Gastroesophageal sphincter (tissue), 3 donors: ENCODE measurements at regions not wholly inside any gene's neighbourhood (a gene's known extent, or its start where the extent isn't known, plus 50 kb on each side); places are given as distances from the start of the nearest gene placed in this dataset.

Experiments used
- CTCF ChIP-seq, 4 experiments: fragments of 200-600 bp in 2 of 4; fragments of 450-650 bp in 2 of 4; sonication (generic) in 1 of 4; IDR thresholded peaks; one replicate each; pipeline ENCODE4 v1.5.1; 2017 to 2019; ENCODE audit warnings: antibody characterized with exemption in 4 of 4, mild to moderate bottlenecking in 2 of 4, moderate library complexity in 2 of 4
- EP300 ChIP-seq: sonication (generic); formaldehyde crosslinking; IDR thresholded peaks from one replicate; pipeline ENCODE4 v1.6.1; 2017; ENCODE audit warnings: antibody characterized with exemption, mild to moderate bottlenecking
- POLR2A ChIP-seq, 2 donors: fragments of 450-650 bp; IDR thresholded peaks; one replicate each; pipeline ENCODE4 v1.6.1; 2017; ENCODE audit warnings: antibody characterized with exemption in 2 of 2, mild to moderate bottlenecking in 2 of 2, moderate library complexity in 1 of 2

- no peak for TF ChIP-seq POLR2A (IDR thresholded peaks at IDR 0.05)
- no peak for TF ChIP-seq EP300
- no peak for TF ChIP-seq CTCF (IDR thresholded peaks at IDR 0.05)
Measured at GRCh38 chr6:6912817-6913744, 194.7 kb upstream of the RREB1 start.
